HUES64 (cell line): ENCODE measurements at regions not wholly inside any gene's neighbourhood (a gene's known extent, or its start where the extent isn't known, plus 50 kb on each side); places are given as distances from the start of the nearest gene placed in this dataset.

Experiments used
- H3K27ac ChIP-seq: 2 replicates; pipeline ENCODE4 v1.7.0; 2013; ENCODE audit warnings: low read depth, low read length, inconsistent platforms
- H3K27me3 ChIP-seq: 2 replicates; pipeline ENCODE4 v1.6.1; 2013; ENCODE audit warnings: mild to moderate bottlenecking, low read length; ENCODE audit not compliant: insufficient read depth
- H3K36me3 ChIP-seq: 2 replicates; pipeline ENCODE4 v1.6.1; 2013; ENCODE audit warnings: mild to moderate bottlenecking, low read length; ENCODE audit not compliant: insufficient read depth
- H3K4me1 ChIP-seq: 2 replicates; pipeline ENCODE4 v1.6.1; 2013; ENCODE audit warnings: mild to moderate bottlenecking, low read length, moderate library complexity; ENCODE audit not compliant: insufficient read depth
- H3K4me3 ChIP-seq: 2 replicates; pipeline ENCODE4 v1.5.1; 2013; ENCODE audit warnings: mild to moderate bottlenecking, low read length, moderate library complexity
- H3K9ac ChIP-seq: 2 replicates; pipeline ENCODE4 v1.6.1; 2013; ENCODE audit warnings: mild to moderate bottlenecking, low read depth, low read length
- H3K9me3 ChIP-seq: 2 replicates; pipeline ENCODE4 v1.6.1; 2013; ENCODE audit warnings: low read depth, low read length; ENCODE audit not compliant: insufficient read depth
- WGBS: fragments of 150-250, 120-280 bp; methylation state at CpG from one replicate; pipeline ENCODE4 v1.1.7; 2013; ENCODE audit warnings: missing lambda C conversion rate; 5-methylcytosine and 5-hydroxymethylcytosine counted together

- H3K9ac ChIP-seq = no peak overlapping the region
- no peaks in the 10 kb centered on the region for H3K27me3 ChIP-seq
- H3K36me3 ChIP-seq = no peaks in the 10 kb centered on the region
- H3K4me3 ChIP-seq = no peak overlapping the region
- H3K27ac ChIP-seq = no peak overlapping the region
- H3K4me1 ChIP-seq = peaks cover 47% of the 10 kb centered on the region
- H3K9me3 ChIP-seq = no peaks in the 10 kb centered on the region
- WGBS = 93% methylated on average over 9 of the region's 9 CpGs
These were observed 303.2 kb downstream of the MAF start for GRCh38 chr16:79297296-79297695.

DNA sequence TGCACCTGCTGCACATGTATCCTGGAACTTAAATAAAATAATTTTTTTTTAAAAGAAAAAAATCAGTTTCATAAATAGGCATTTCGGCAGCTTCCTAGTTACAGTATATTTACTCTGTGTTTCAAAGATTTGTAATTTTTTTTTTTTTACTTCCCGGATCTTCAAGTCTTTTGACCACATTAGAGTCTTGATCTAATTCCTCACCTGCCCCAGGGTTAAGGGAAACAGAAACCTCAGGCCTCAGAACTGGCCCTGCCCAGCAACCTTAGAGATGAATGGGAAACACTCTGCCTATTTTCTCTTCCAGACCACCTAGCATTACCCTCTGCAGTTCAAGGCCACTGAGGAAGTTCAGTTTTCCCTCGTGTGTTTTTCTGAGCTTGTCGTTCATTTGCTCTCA, 304.0 kb downstream of the MAF start:
- H3K4me1 ChIP-seq = peaks cover 45% of the 10 kb centered on the region
- H3K9me3 ChIP-seq = no peaks in the 10 kb centered on the region
- WGBS = 86% methylated on average over 3 of the region's 4 CpGs
- H3K9ac ChIP-seq = no peak overlapping the region
- no peaks in the 10 kb centered on the region for H3K27me3 ChIP-seq
- no peaks in the 10 kb centered on the region for H3K36me3 ChIP-seq
- no peak overlapping the region for H3K27ac ChIP-seq
- H3K4me3 ChIP-seq = no peak overlapping the region

- no peak overlapping the region for H3K9ac ChIP-seq
- no peak overlapping the region for H3K27ac ChIP-seq
- no peak overlapping the region for H3K4me3 ChIP-seq
- H3K9me3 ChIP-seq = no peaks in the 10 kb centered on the region
- peaks cover 38% of the 10 kb centered on the region for H3K4me1 ChIP-seq
- H3K36me3 ChIP-seq = no peaks in the 10 kb centered on the region
- 78% methylated on average over 5 of the region's 5 CpGs for WGBS
- no peaks in the 10 kb centered on the region for H3K27me3 ChIP-seq
These were observed 304.8 kb downstream of the MAF start for GRCh38 chr16:79295746-79296145.

DNA sequence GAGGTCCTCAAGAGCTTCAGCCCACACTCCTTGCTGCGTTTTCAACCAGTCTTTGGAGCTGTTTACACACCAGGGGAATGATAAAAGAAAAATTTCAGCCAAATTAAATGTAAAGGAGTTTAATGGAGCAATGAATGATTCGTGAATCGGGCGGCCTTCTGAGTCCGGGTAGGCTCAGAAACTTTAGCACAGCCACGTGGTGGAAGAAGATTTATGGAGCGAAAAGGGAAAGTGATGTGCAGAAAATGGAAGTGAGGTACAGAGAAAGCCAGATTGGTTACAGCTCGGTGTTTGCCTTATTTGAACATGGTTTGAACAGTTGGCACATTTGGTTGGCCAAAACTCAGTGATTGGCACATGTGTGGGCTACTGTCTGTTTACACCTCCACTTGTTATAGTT, 305.4 kb downstream of the MAF start:
- Histone ChIP-seq H3K27ac (no peak overlapping the region), H3K4me3 (no peak overlapping the region), H3K4me1 (peaks cover 34% of the 10 kb centered on the region), H3K9me3 (no peaks in the 10 kb centered on the region), H3K9ac (no peak overlapping the region), H3K27me3 (no peaks in the 10 kb centered on the region), H3K36me3 (no peaks in the 10 kb centered on the region)
- WGBS = 93% methylated on average over 8 of the region's 8 CpGs

DNA sequence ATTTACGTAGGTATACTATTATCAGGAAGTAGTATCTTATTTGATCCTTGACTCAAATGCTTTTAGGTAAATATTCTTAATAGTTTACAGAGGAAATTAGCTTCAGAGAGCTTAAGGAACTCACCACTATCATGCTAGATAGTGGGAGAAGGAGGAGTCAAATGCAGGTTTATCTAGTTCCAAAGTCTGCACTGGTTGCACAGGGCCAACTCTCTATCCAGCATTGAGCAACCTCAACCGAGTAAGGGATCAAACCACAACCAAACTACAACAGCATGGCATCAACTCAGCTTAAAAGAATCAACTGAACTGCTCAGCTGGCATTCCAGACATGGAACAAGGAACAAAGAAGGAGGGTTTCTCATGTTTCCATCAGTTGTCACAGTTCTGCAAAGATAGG, 306.0 kb downstream of the MAF start:
- H3K4me3 ChIP-seq = no peak overlapping the region
- no peak overlapping the region for H3K27ac ChIP-seq
- WGBS = 88% methylated on average over 2 of the region's 2 CpGs
- H3K27me3 ChIP-seq = no peaks in the 10 kb centered on the region
- H3K9ac ChIP-seq = no peak overlapping the region
- H3K9me3 ChIP-seq = no peaks in the 10 kb centered on the region
- peaks cover 28% of the 10 kb centered on the region for H3K4me1 ChIP-seq
- no peaks in the 10 kb centered on the region for H3K36me3 ChIP-seq

DNA sequence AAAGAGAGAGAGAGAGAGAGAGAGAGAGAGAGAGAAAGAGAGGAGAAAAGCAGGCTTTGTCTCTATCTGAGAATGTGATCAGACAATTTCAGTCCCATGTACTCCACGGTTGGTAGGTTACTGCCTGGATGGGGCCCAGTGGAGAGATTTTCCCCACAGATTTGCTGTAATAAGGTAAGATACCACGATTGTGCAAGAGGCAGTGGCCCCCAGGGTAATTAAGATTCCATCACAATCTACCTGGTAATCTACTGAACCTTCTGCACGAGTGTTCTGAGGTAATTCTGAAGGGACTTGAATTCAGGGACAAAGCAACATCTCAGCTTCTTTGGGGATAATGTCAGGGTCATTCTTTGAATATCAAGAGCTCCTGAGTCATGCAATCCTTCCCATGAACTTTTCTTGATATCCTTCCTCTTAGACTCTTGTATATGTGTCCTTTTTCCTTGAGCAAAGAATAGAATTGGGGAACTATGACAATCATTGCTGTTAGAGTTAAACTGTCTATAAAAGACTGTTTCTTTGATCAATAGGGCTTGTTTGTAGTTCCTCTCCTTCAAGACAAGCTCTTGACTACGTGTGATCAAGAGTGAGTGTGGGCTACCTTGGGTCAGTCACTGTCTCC, 306.6 kb downstream of the MAF start:
- Histone ChIP-seq H3K4me1 (peaks cover 25% of the 10 kb centered on the region), H3K9ac (no peak overlapping the region), H3K9me3 (no peaks in the 10 kb centered on the region), H3K27ac (no peak overlapping the region), H3K27me3 (no peaks in the 10 kb centered on the region), H3K36me3 (no peaks in the 10 kb centered on the region), H3K4me3 (no peak overlapping the region)
- WGBS = 93% methylated on average over 4 of the region's 4 CpGs

DNA sequence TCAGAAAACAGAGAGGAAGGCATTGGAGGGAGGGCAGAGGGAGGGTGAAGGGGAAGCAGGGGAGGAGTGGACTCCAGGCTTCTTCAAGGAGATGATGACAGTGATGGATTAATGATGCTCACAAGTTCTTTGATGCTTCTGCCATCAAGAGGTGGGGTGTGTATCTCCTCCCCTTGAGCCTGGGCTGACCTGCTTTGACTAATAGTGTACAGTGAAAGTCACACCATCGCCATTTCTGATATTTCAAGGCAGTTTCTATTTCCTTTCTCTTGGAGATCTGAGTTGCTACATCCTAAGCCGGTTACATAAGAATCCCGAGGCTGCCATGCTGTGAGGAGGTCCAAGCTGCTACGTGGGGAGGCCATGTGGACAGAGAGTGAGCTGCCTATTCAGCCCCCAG, 312.5 kb downstream of the MAF start:
- 97% methylated on average over 4 of the region's 4 CpGs for WGBS
- Histone ChIP-seq H3K36me3 (no peaks in the 10 kb centered on the region), H3K9ac (no peak overlapping the region), H3K9me3 (no peaks in the 10 kb centered on the region), H3K27ac (no peak overlapping the region), H3K27me3 (no peaks in the 10 kb centered on the region), H3K4me1 (peaks cover 12% of the 10 kb centered on the region), H3K4me3 (no peak overlapping the region)

GRCh38 chr16:79287424-79287917, 313.1 kb downstream of the MAF start:
- Histone ChIP-seq H3K36me3 (no peaks in the 10 kb centered on the region), H3K27me3 (no peaks in the 10 kb centered on the region), H3K9me3 (no peaks in the 10 kb centered on the region), H3K4me3 (no peak overlapping the region), H3K27ac (no peak overlapping the region), H3K4me1 (peaks cover 12% of the 10 kb centered on the region), H3K9ac (no peak overlapping the region)
- WGBS = 79% methylated on average over 5 of the region's 5 CpGs

- Histone ChIP-seq H3K36me3 (no peaks in the 10 kb centered on the region), H3K4me3 (no peak overlapping the region), H3K4me1 (peaks cover 12% of the 10 kb centered on the region), H3K27me3 (no peaks in the 10 kb centered on the region), H3K27ac (no peak overlapping the region), H3K9ac (no peak overlapping the region), H3K9me3 (no peaks in the 10 kb centered on the region)
- WGBS = 84% methylated on average over 21 of the region's 22 CpGs
These were observed 313.7 kb downstream of the MAF start for GRCh38 chr16:79286646-79287423.

DNA sequence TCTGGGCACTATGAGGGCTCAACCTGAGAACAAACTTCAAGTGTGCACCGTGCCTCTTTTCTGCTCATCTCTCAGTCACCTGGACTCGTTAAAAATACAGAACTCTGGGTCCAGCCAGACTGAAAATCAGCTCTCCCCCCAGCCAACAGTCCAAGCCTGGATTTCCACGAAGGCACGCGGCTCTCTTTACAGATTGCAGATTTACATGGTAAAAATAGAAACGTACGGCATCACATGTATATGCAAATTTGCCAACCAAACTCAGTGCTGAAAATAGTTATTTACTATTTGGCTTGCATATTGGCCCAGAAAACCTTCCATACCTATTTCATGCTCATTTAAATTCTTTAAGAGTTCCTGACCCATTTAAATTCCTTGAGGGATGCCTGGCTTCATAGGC, 315.8 kb downstream of the MAF start:
- Histone ChIP-seq H3K36me3 (no peaks in the 10 kb centered on the region), H3K4me1 (peaks cover 12% of the 10 kb centered on the region), H3K27me3 (no peaks in the 10 kb centered on the region), H3K27ac (no peak overlapping the region), H3K9ac (no peak overlapping the region), H3K4me3 (no peak overlapping the region), H3K9me3 (no peaks in the 10 kb centered on the region)
- WGBS = 86% methylated on average over 6 of the region's 7 CpGs

DNA sequence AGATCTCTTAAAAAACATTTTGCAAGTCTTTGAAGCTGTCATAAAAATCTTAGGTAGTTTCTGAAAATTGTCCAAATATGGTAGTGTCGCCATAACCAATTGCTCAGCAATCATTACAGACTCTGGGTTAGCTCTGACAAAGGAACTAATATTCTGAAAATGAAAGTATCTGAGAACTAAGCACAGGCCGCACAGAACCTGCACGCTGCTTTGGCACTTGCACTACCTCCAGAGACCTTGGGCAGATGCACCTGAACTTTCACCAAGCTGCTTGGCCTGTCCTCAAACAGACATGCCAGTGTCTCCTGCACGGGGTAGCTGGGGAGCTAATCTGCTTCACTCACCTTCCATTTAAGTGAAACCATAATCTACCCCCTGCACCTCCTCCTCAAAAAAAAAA, 317.0 kb downstream of the MAF start:
- H3K9me3 ChIP-seq = no peaks in the 10 kb centered on the region
- H3K9ac ChIP-seq = no peak overlapping the region
- 95% methylated on average over 4 of the region's 4 CpGs for WGBS
- peaks cover 12% of the 10 kb centered on the region for H3K4me1 ChIP-seq
- no peak overlapping the region for H3K4me3 ChIP-seq
- H3K27ac ChIP-seq = no peak overlapping the region
- H3K27me3 ChIP-seq = no peaks in the 10 kb centered on the region
- no peaks in the 10 kb centered on the region for H3K36me3 ChIP-seq
